Right lung (tissue), 2 donors: ENCODE measurements at regions not wholly inside any gene's neighbourhood (a gene's known extent, or its start where the extent isn't known, plus 50 kb on each side); places are given as distances from the start of the nearest gene placed in this dataset.

Experiments used
- DNase-seq, 2 donors: peaks; one replicate each; pipeline ENCODE4 v3.0.0-alpha.2; 2013

GRCh38 chr13:95447814-95448213 lies 104.7 kb upstream of the CLDN10 start:
- no peak for DNase-seq

- no peak for DNase-seq
These were observed 100.9 kb upstream of the CLDN10 start for GRCh38 chr13:95451656-95452055.

- DNase-seq, result no peak
These were observed 100.1 kb upstream of the CLDN10 start for GRCh38 chr13:95452375-95452774.

GRCh38 chr13:95455782-95456181 lies 96.7 kb upstream of the CLDN10 start:
- DNase-seq, result no peak

- DNase-seq, result no peak
These were observed 95.7 kb upstream of the CLDN10 start for GRCh38 chr13:95456815-95457214.

DNA sequence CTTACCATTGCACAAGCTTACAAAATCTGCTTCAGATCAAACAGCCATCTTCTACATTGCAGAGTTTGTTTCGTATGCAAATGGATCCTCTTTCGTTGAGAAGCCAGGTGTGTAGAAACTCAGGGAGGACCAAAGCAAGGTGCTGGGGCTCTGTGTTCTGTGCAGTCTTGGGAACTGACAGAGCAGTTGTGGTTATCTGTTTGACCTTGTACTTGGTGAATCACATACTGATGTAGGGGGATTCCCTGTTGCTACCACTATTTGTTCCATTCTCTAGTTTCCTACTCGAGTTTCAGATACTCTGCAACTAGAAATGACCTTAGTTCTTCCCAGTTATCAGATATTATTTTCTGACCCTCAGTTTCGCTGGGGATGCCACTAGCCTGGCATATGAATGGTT lies 95.2 kb upstream of the CLDN10 start:
- DNase-seq, result no peak

- DNase-seq, result no peak
These were observed 89.7 kb upstream of the CLDN10 start for GRCh38 chr13:95462801-95463200.

DNA sequence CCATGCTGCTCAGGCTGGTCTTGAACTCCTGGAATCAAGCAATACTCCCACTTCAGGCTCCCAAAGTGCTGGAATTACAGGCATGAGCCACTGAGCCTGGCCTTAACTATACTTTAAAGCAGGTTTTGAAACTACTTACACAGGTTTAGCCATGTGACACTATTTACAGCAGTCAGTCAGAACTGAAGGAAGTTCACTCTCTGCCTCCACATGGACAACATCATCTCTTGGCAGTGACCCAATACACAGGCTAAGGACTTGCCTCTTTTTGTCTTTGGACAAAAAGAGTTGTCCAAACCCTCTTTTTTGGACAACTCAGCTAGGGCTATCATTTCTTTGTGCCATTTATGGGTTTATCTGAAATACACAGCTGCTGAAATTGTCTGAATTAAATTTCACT lies 89.0 kb upstream of the CLDN10 start:
- DNase-seq, result no peak

- DNase-seq, result peak; percentile 27 to 28
These were observed 81.8 kb upstream of the CLDN10 start for GRCh38 chr13:95470574-95471366.

- no peak for DNase-seq
These were observed 80.6 kb upstream of the CLDN10 start for GRCh38 chr13:95471960-95472359.

- DNase-seq, result no peak
These were observed 77.5 kb upstream of the CLDN10 start for GRCh38 chr13:95474992-95475391.

- DNase-seq, result no peak
These were observed 75.3 kb upstream of the CLDN10 start for GRCh38 chr13:95477187-95477586.

DNA sequence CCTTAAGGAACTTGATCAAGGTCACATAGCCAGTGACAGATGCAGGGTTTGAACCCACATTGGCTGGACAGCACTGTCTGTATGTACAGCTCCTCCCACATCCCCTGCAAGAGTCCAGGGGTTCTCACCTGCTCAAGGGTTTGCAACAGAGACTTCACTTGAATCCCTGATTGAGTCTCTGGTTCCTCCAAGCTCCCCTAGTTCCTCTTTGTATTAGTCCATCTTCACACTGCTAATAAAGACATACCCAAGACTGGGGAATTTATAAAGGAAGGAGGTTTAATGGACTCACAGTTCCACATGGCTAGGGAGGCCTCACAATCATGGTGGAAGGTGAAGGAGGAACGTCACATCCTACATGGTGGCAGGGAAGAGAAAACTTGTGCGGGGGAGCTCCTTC lies 72.8 kb upstream of the CLDN10 start:
- DNase-seq, result no peak

DNA sequence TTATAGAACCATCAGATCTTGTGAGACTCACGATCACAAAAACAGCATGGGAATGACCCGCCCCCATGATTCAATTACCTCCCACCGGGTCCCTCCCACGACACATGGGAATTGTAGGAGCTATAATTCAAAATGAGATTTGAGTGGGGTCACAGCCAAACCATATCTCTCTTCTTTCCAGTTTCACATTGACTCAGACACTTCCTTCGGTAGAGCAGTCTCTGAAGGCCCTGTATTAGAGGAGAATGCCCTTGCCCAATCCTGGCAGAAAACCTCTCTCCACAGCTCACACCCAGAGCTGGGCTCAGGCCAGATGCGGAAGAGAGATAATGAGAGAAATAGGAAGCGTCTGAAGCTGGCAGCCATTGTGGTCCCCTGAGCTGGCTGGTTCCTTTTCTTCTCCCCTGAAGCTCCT lies 72.4 kb upstream of the CLDN10 start:
- no peak for DNase-seq

- DNase-seq, result peak; percentile 33 to 34
These were observed 71.4 kb upstream of the CLDN10 start for GRCh38 chr13:95480791-95481780.

DNA sequence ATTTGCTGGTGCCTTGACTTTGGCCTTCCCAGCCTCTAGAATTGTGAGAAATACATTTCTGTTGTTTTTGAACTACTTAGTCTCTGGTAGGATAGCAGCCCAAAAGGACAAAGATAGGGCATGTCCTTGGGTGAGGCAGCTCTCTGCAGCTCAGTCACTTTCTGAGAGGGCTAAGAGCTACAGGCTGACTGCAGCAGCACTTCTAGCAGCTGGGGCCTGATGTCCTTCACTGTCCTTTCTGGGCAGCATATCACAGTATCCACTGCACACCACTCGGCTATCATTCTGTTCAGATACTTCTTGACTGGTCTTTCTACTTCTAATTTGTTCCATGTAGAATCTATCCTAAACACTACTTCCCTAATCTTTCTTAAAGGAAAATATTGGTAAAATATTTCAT lies 68.5 kb upstream of the CLDN10 start:
- DNase-seq, result no peak

DNA sequence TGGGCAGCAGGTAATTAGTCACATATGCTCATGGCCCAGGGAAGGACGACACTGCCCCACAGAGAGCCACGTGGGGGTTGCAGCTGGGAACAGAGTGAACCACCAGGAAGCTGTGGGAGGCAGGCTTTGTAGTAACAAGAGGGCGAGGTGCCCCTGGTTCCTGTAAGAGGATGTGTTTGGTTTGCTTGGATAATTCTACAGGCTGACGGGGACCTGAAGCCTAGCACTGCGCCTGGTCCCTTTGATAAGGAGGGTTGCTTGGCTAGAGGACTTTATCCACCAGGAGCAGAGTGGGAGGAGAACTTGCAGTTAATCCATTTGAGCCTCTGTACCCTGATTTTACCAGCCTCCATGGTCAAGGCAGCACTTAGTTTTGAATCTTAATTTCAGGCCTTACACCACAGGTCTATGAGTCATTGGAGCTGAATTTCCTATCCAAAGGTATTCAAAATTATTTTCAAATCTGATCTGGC lies 67.4 kb upstream of the CLDN10 start:
- DNase-seq, result no peak

DNA sequence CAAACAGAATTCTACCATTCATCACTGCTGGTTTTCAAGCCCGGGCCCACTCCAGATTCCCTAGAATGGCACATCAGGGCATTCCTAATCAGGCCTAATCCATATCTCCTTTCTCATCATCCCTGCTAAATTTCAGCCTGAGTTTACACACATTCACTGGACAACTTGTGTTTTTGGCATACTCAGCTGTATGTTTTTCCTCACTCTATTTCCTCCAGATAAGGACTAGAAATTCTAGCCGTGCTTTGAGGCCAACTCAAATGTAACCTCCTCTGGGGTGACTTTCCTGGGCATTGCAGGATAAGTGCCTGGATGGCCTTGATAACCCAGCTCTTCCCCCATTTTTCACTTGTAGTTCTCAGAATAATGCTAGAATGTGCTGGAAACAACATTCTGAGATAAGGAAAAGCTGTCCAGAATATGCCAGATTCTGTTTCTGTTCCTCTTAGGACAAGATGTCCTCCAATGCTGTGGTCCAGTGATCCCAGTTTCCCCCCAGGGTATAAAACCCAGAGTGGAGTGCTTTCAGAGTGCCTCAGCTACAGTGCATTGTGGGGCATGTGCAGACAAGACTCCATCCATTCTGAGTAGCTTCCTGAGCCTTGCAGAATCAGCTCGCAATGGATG lies 66.9 kb upstream of the CLDN10 start:
- no peak for DNase-seq

DNA sequence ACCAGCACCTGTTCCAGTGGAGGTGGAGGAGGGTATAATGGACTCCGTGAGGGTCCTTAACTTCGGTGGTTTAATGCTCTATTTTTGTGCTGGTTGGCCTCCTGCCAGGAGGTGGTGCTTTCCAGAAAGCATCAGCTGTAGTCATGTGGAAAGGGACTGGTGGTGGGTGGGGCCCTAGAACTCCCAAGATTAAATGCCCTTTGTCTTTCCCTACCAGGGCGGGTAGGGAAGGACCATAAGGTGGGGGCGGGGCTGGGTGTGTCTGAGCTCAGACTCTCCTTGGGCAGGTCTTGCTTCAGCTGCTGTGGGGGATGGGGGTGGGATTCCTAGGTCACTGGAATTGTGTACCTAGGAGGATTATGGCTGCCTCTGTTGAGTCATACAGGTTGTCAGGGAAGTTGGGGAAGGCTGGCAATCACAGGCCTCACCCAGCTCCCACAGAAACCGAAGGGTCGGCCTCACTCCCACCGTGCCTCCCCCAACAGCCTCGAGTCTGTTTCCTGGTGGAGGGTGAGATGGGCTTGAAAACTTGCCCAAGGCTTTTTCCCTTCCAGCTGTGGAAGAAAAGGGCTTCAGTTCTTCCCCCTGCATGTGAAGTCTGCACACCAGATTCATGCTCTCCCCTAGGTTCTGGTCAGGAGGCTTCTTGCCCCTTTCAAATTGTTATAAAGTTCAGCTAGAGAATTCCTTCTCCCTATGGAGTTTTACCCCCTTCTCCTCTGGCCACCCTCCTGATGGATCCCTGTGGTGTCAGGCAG lies 60.3 kb upstream of the CLDN10 start:
- no peak for DNase-seq

DNA sequence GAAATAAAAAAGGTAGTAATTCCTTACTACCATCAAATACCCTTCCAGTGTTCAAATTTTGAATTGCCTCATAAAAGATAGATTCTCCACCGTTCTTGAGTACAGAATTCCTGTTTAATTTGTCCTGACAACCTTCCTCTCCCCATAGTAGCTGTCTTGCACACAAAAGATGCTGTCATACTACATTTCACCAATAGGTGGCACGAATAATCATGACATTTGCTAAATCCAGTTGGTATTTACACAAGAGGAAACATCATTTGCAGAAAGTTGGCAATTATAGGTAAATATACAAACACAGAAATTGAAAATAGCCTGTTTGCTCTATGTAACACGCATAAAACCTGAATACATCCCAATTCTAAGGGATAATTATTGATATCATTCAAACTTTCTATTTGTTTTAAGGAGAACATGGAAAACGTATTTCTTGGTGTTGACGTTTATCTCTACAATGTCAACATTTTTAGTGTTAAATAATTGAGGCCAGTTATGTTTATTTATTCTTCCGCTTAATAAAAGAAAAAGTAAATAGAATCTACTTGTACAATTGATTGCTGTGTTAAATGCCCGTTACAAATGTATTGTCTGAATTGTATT lies 58.3 kb upstream of the CLDN10 start:
- DNase-seq, result peak; percentile 19 to 45

- no peak for DNase-seq
These were observed 56.0 kb upstream of the CLDN10 start for GRCh38 chr13:95496485-95496884.
